NCI-H1048 (cell line): ENCODE measurements at regions not wholly inside any gene's neighbourhood (a gene's known extent, or its start where the extent isn't known, plus 50 kb on each side); places are given as distances from the start of the nearest gene placed in this dataset.

ENCODE experiments used
- DNase-seq: peaks from one replicate; lab custom pipeline; 2025; lab: John Stamatoyannopoulos, UW

- no peak for DNase-seq
Observed at GRCh38 chr4:123497340-123497739, 100.7 kb downstream of the SPRY1 start.

- DNase-seq = no peak
Observed at GRCh38 chr4:123501733-123502132, 105.1 kb downstream of the SPRY1 start.

- no peak for DNase-seq
Observed at GRCh38 chr4:123503698-123504363, 107.2 kb downstream of the SPRY1 start.

- DNase-seq = no peak
Observed at GRCh38 chr4:123505095-123506010, 108.8 kb downstream of the SPRY1 start.

GRCh38 chr4:123506011-123506695 is 109.6 kb downstream of the SPRY1 start:
- no peak for DNase-seq

- DNase-seq = no peak
Observed at GRCh38 chr4:123507376-123507775, 110.8 kb downstream of the SPRY1 start.

- no peak for DNase-seq
Observed at GRCh38 chr4:123510221-123510620, 113.6 kb downstream of the SPRY1 start.

GRCh38 chr4:123510659-123511058 is 114.1 kb downstream of the SPRY1 start:
- DNase-seq = no peak

GRCh38 chr4:123516576-123516975 is 120.0 kb downstream of the SPRY1 start:
- no peak for DNase-seq

- DNase-seq = no peak
Observed at GRCh38 chr4:123517176-123517575, 120.6 kb downstream of the SPRY1 start.

- DNase-seq = no peak
Observed at GRCh38 chr4:123517971-123518370, 121.4 kb downstream of the SPRY1 start.

- DNase-seq = no peak
Observed at GRCh38 chr4:123520325-123520724, 123.7 kb downstream of the SPRY1 start.

- no peak for DNase-seq
Observed at GRCh38 chr4:123522081-123522480, 125.5 kb downstream of the SPRY1 start.

GRCh38 chr4:123522646-123523045 is 126.1 kb downstream of the SPRY1 start:
- DNase-seq = no peak

GRCh38 chr4:123524958-123525628 is 128.5 kb downstream of the SPRY1 start:
- no peak for DNase-seq

- no peak for DNase-seq
Observed at GRCh38 chr4:123526511-123526910, 129.9 kb downstream of the SPRY1 start.

GRCh38 chr4:123528501-123529277 is 132.1 kb downstream of the SPRY1 start:
- no peak for DNase-seq

GRCh38 chr4:123529278-123529568 is 132.6 kb downstream of the SPRY1 start:
- DNase-seq = no peak

- no peak for DNase-seq
Observed at GRCh38 chr4:123530357-123530756, 133.8 kb downstream of the SPRY1 start.

GRCh38 chr4:123535037-123535748 is 138.6 kb downstream of the SPRY1 start:
- DNase-seq = no peak

- DNase-seq = no peak
Observed at GRCh38 chr4:123536225-123536624, 139.6 kb downstream of the SPRY1 start.
